NCI-H146 treated with DMSO at 0.1 percent for 48 hours (cell line): ENCODE measurements at regions not wholly inside any gene's neighbourhood (a gene's known extent, or its start where the extent isn't known, plus 50 kb on each side); places are given as distances from the start of the nearest gene placed in this dataset.

Experiments
- DNase-seq: peaks from one replicate; lab custom pipeline; 2025; ENCODE audit not compliant: unreplicated experiment; lab: John Stamatoyannopoulos, UW

GRCh38 chr2:129722306-129723019 is 257.0 kb upstream of the RAB6C start:
- no peak for DNase-seq

- no peak for DNase-seq
These were observed 256.0 kb upstream of the RAB6C start for GRCh38 chr2:129723277-129724020.

GRCh38 chr2:129724021-129724757 is 255.3 kb upstream of the RAB6C start:
- DNase-seq, result no peak

GRCh38 chr2:129726216-129726615 is 253.2 kb upstream of the RAB6C start:
- DNase-seq, result no peak

- no peak for DNase-seq
These were observed 252.2 kb upstream of the RAB6C start for GRCh38 chr2:129727286-129727685.

GRCh38 chr2:129728035-129728972 is 251.2 kb upstream of the RAB6C start:
- no peak for DNase-seq

- no peak for DNase-seq
These were observed 250.5 kb upstream of the RAB6C start for GRCh38 chr2:129729011-129729410.

GRCh38 chr2:129729646-129730045 is 249.8 kb upstream of the RAB6C start:
- no peak for DNase-seq

- DNase-seq, result no peak
These were observed 248.5 kb upstream of the RAB6C start for GRCh38 chr2:129730979-129731378.

GRCh38 chr2:129731907-129732629 is 247.4 kb upstream of the RAB6C start:
- no peak for DNase-seq

GRCh38 chr2:129732630-129733026 is 246.8 kb upstream of the RAB6C start:
- DNase-seq, result no peak

- DNase-seq, result no peak
These were observed 246.4 kb upstream of the RAB6C start for GRCh38 chr2:129733041-129733440.

GRCh38 chr2:129733579-129733978 is 245.9 kb upstream of the RAB6C start:
- DNase-seq, result no peak

- no peak for DNase-seq
These were observed 245.0 kb upstream of the RAB6C start for GRCh38 chr2:129734343-129735034.

- DNase-seq, result no peak
These were observed 243.9 kb upstream of the RAB6C start for GRCh38 chr2:129735576-129735975.

- DNase-seq, result no peak
These were observed 241.6 kb upstream of the RAB6C start for GRCh38 chr2:129737660-129738527.

GRCh38 chr2:129738799-129739198 is 240.7 kb upstream of the RAB6C start:
- no peak for DNase-seq

GRCh38 chr2:129740504-129740903 is 239.0 kb upstream of the RAB6C start:
- no peak for DNase-seq

- no peak for DNase-seq
These were observed 238.3 kb upstream of the RAB6C start for GRCh38 chr2:129741165-129741564.
